ENCODE measurements at regions not wholly inside any gene's neighbourhood (a gene's known extent, or its start where the extent isn't known, plus 50 kb on each side); places are given as distances from the start of the nearest gene placed in this dataset.

DNA sequence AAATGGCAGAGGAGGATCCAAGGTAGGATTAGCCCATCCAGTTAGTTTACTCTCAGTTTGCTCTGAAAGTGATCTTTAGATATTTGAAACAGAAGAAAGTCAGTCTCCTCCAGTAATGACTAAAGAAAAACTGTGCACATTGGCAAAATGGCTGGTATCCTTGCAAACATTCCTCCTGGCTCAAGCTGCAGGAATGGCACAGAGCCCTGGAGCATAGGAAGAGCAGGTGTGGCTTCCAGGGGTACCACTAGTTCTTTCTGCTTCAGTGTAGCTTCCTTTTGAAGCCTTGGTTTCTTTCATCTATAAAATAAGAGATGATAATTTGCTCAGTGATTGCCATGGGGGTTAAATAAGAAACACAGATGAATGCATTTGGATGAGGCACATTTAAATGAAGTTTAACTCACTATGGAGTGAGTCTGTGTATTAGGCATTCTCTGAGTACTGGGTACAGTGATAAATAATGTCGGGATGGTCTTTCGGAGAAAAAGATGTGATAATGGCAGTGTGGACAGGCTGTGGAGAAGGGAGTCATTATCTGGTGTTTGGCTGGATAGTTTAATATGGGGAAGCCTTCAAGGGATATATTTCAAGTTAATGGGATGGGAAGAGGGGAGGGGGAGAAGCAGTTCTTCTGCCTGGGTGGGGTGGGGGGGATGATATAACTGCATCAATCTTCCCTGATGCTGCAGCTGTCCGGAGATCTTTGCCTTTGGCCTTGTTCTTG, 217.3 kb upstream of the KLF4 start:
- TF ChIP-seq, protein P1, sequence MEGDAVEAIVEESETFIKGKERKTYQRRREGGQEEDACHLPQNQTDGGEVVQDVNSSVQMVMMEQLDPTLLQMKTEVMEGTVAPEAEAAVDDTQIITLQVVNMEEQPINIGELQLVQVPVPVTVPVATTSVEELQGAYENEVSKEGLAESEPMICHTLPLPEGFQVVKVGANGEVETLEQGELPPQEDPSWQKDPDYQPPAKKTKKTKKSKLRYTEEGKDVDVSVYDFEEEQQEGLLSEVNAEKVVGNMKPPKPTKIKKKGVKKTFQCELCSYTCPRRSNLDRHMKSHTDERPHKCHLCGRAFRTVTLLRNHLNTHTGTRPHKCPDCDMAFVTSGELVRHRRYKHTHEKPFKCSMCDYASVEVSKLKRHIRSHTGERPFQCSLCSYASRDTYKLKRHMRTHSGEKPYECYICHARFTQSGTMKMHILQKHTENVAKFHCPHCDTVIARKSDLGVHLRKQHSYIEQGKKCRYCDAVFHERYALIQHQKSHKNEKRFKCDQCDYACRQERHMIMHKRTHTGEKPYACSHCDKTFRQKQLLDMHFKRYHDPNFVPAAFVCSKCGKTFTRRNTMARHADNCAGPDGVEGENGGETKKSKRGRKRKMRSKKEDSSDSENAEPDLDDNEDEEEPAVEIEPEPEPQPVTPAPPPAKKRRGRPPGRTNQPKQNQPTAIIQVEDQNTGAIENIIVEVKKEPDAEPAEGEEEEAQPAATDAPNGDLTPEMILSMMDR (IDR thresholded peaks at IDR 0.05; ENCODE audit: low read depth, low read length), result no peak
- no peak for TF ChIP-seq EZH2phosphoT487 (IDR thresholded peaks at IDR 0.05; ENCODE audit: low read depth)
